Activated T-cell treated with anti-CD3 and anti-CD28 coated beads for 4 hours (primary cell): ENCODE measurements at regions not wholly inside any gene's neighbourhood (a gene's known extent, or its start where the extent isn't known, plus 50 kb on each side); places are given as distances from the start of the nearest gene placed in this dataset.

Experiments
- DNase-seq: peaks from one replicate; pipeline ENCODE4 v3.0.0-alpha.2; 2020

DNA sequence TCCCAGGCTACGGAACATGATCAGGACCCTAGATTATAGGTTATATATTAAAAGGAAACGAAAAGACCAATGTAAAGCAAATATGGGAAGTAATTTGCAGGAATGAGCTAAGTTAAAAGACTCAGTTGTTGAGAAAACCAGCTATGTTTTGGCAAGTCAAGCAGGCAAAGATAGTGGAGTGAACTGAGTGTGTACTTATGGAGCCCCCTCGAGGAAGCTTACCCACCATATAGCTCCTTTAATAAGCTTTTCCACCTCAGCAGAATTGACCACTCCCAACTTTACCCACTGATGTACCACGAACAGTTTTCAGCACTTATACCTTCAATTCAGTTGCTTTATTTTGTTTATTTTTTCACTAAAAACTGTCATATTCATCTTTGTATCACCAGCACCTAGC, 57.3 kb upstream of the PJA2 start:
- DNase-seq = no peak
